GM20000 (cell line): ENCODE measurements at regions not wholly inside any gene's neighbourhood (a gene's known extent, or its start where the extent isn't known, plus 50 kb on each side); places are given as distances from the start of the nearest gene placed in this dataset.
"Not testable (repeated sequence)": the region's sequence is repeated elsewhere in the genome, so short reads cannot be mapped to it uniquely, and the experiment has no call there.

Experiments used
- DNase-seq: peaks from one replicate; pipeline ENCODE4 v3.0.0; 2012; ENCODE audit warnings: low spot score
- TF ChIP-seq, protein P1 (sequence below): IDR thresholded peaks from 2 replicates; pipeline ENCODE4 v1.5.1; 2012; ENCODE audit warnings: mild to moderate bottlenecking, control low read depth; ENCODE audit errors: extremely low read depth, missing control alignments

DNA sequence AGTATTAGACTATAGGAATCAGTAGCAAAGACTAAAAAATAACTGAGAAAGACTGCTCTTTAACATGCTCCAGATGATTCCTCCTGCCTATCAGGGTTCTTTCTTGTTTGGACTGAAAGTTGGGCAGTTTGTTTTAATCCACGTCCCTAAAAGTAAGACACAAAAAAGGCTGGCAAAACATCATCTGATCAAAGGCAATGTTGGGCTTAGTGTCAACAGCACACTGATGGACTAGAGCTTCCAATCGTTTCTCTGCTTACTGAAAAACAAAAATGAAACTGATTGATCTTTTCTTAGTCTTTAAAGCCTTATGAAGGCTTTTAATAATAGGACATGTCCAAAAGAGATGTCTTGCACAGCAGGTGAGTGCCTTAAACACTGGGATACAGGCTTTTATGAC, 1567.9 kb upstream of the PRR20A start:
- DNase-seq: no peak
- TF ChIP-seq, protein P1, sequence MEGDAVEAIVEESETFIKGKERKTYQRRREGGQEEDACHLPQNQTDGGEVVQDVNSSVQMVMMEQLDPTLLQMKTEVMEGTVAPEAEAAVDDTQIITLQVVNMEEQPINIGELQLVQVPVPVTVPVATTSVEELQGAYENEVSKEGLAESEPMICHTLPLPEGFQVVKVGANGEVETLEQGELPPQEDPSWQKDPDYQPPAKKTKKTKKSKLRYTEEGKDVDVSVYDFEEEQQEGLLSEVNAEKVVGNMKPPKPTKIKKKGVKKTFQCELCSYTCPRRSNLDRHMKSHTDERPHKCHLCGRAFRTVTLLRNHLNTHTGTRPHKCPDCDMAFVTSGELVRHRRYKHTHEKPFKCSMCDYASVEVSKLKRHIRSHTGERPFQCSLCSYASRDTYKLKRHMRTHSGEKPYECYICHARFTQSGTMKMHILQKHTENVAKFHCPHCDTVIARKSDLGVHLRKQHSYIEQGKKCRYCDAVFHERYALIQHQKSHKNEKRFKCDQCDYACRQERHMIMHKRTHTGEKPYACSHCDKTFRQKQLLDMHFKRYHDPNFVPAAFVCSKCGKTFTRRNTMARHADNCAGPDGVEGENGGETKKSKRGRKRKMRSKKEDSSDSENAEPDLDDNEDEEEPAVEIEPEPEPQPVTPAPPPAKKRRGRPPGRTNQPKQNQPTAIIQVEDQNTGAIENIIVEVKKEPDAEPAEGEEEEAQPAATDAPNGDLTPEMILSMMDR: no peak

DNA sequence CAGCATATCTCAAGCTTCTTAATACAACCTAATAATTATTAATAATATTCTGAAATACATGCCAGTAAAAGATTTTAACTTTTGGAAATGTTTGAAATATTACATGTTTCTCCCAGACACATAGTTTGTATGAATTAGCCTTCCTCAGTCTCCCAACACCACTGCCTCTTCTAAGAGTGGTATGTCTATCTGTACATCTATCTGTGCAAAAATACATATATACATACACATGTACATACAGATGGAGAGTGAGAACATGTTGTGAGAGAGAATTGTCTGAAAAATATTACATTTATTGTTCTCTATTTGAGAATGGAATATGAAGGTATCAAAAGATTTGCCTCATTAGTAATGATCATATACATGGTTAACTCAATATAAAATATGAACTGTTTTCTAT, 1567.2 kb upstream of the PRR20A start:
- DNase-seq: no peak
- TF ChIP-seq, protein P1: no peak

- TF ChIP-seq, protein P1: no peak
These were observed 1564.3 kb upstream of the PRR20A start for GRCh38 chr13:55576389-55576788.

GRCh38 chr13:55577082-55577846, 1563.5 kb upstream of the PRR20A start:
- DNase-seq: no peak
- TF ChIP-seq, protein P1: no peak

More at GRCh38 chr13:55576389-55576788, 1564.3 kb upstream of the PRR20A start:
- no peak for DNase-seq

GRCh38 chr13:55577847-55578210, 1562.9 kb upstream of the PRR20A start:
- TF ChIP-seq, protein P1: no peak
- DNase-seq: no peak

DNA sequence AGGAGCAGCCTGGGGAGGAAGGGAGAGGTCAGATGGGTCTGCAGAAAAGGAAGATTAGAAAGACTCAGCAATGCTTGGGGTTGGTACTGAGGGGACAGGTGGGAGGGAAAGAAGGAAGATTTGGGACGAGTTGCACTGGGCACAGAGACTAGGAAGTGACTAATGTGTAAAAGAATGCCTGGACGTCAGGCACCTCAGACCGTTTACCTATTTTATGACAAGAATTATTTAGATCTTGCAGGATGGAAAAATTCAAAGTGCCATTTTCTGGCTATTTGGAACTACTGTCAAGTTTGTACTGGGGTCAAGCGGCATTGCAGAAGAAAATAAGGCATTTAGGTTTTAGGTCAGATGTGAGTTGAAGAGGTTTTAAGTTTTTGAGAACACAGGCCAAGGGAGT, 1558.4 kb upstream of the PRR20A start:
- DNase-seq: not testable (repeated sequence)

- TF ChIP-seq, protein P1: no peak
- DNase-seq: no peak
These were observed 1556.6 kb upstream of the PRR20A start for GRCh38 chr13:55583953-55584593.

DNA sequence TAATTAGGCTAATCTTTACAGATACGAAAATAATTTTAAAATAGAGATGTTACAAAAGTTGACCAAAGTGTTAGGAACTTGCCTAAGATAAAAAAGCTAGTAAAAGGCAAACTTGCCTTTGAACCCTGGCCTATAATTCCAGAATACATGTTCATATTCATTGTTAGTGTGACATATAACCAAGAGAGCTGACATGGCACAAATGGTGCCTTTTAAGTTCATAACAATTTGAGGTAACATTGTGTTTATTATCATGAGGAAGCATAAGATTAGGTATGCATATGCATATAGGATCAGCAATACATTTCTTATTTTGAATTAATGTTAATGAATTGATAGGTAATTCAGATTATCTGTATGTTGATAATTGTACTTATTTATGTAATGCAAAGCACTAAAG, 1537.9 kb upstream of the PRR20A start:
- TF ChIP-seq, protein P1: no peak
- no peak for DNase-seq
